ENCODE measurements at regions not wholly inside any gene's neighbourhood (a gene's known extent, or its start where the extent isn't known, plus 50 kb on each side); places are given as distances from the start of the nearest gene placed in this dataset.

GRCh38 chr2:236393101-236393500, 128.9 kb upstream of the ASB18 start:
- Histone ChIP-seq H3K4me1 (ENCODE audit: insufficient read depth, low read length, severe bottlenecking) (no peaks in the 10 kb centered on the region), H3K36me3 (ENCODE audit: insufficient read depth, low read length) (no peaks in the 10 kb centered on the region), H3K27me3 (ENCODE audit: insufficient read depth, low read length) (no peaks in the 10 kb centered on the region), H3K4me3 (ENCODE audit: low read depth, low read length, poor library complexity, severe bottlenecking) (no peak overlapping the region), H3K79me2 (ENCODE audit: insufficient read depth, low read length) (no peaks in the 10 kb centered on the region), H3F3A (ENCODE audit: insufficient read depth, low read length) (no peaks in the 10 kb centered on the region), H2AFZ (ENCODE audit: low read length) (no peak overlapping the region), H3K9ac (ENCODE audit: low read length) (no peak overlapping the region), H3K4me2 (ENCODE audit: low read length) (no peak overlapping the region), H3K27ac (ENCODE audit: low read depth, low read length, poor library complexity, severe bottlenecking) (no peak overlapping the region), H3K9me2 (ENCODE audit: low read depth, low read length) (no peaks in the 10 kb centered on the region), H4K20me1 (ENCODE audit: insufficient read depth, low read length) (no peaks in the 10 kb centered on the region), H3K9me3 (ENCODE audit: low read length) (no peaks in the 10 kb centered on the region)
- TF ChIP-seq, protein P1, sequence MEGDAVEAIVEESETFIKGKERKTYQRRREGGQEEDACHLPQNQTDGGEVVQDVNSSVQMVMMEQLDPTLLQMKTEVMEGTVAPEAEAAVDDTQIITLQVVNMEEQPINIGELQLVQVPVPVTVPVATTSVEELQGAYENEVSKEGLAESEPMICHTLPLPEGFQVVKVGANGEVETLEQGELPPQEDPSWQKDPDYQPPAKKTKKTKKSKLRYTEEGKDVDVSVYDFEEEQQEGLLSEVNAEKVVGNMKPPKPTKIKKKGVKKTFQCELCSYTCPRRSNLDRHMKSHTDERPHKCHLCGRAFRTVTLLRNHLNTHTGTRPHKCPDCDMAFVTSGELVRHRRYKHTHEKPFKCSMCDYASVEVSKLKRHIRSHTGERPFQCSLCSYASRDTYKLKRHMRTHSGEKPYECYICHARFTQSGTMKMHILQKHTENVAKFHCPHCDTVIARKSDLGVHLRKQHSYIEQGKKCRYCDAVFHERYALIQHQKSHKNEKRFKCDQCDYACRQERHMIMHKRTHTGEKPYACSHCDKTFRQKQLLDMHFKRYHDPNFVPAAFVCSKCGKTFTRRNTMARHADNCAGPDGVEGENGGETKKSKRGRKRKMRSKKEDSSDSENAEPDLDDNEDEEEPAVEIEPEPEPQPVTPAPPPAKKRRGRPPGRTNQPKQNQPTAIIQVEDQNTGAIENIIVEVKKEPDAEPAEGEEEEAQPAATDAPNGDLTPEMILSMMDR (IDR thresholded peaks at IDR 0.05; ENCODE audit: low read length), result no peak
- TF ChIP-seq EZH2 (IDR thresholded peaks at IDR 0.05; ENCODE audit: borderline replicate concordance, low read length), result no peak

- Histone ChIP-seq H3K27ac (ENCODE audit: low read depth, low read length, poor library complexity, severe bottlenecking) (no peak overlapping the region), H3K9me2 (ENCODE audit: low read depth, low read length) (no peaks in the 10 kb centered on the region), H3K9ac (ENCODE audit: low read length) (no peak overlapping the region), H3K36me3 (ENCODE audit: insufficient read depth, low read length) (no peaks in the 10 kb centered on the region), H3K9me3 (ENCODE audit: low read length) (no peaks in the 10 kb centered on the region), H4K20me1 (ENCODE audit: insufficient read depth, low read length) (no peaks in the 10 kb centered on the region), H3K79me2 (ENCODE audit: insufficient read depth, low read length) (no peaks in the 10 kb centered on the region), H3F3A (ENCODE audit: insufficient read depth, low read length) (no peaks in the 10 kb centered on the region), H3K4me3 (ENCODE audit: low read depth, low read length, poor library complexity, severe bottlenecking) (no peak overlapping the region), H3K27me3 (ENCODE audit: insufficient read depth, low read length) (no peaks in the 10 kb centered on the region), H3K4me2 (ENCODE audit: low read length) (no peak overlapping the region), H3K4me1 (ENCODE audit: insufficient read depth, low read length, severe bottlenecking) (no peaks in the 10 kb centered on the region), H2AFZ (ENCODE audit: low read length) (no peak overlapping the region)
- no peak for TF ChIP-seq EZH2 (IDR thresholded peaks at IDR 0.05; ENCODE audit: borderline replicate concordance, low read length)
- TF ChIP-seq, protein P1 (IDR thresholded peaks at IDR 0.05; ENCODE audit: low read length), result no peak
Observed at GRCh38 chr2:236393581-236393980, 129.4 kb upstream of the ASB18 start.

GRCh38 chr2:236394571-236394970, 130.4 kb upstream of the ASB18 start:
- Histone ChIP-seq H3K4me1 (ENCODE audit: insufficient read depth, low read length, severe bottlenecking) (no peaks in the 10 kb centered on the region), H3K27ac (ENCODE audit: low read depth, low read length, poor library complexity, severe bottlenecking) (no peak overlapping the region), H3K79me2 (ENCODE audit: insufficient read depth, low read length) (no peaks in the 10 kb centered on the region), H3K27me3 (ENCODE audit: insufficient read depth, low read length) (no peaks in the 10 kb centered on the region), H3K9me2 (ENCODE audit: low read depth, low read length) (no peaks in the 10 kb centered on the region), H3K36me3 (ENCODE audit: insufficient read depth, low read length) (no peaks in the 10 kb centered on the region), H2AFZ (ENCODE audit: low read length) (no peak overlapping the region), H3F3A (ENCODE audit: insufficient read depth, low read length) (no peaks in the 10 kb centered on the region), H4K20me1 (ENCODE audit: insufficient read depth, low read length) (no peaks in the 10 kb centered on the region), H3K4me2 (ENCODE audit: low read length) (no peak overlapping the region), H3K9me3 (ENCODE audit: low read length) (no peaks in the 10 kb centered on the region), H3K4me3 (ENCODE audit: low read depth, low read length, poor library complexity, severe bottlenecking) (no peak overlapping the region), H3K9ac (ENCODE audit: low read length) (no peak overlapping the region)
- TF ChIP-seq, protein P1 (IDR thresholded peaks at IDR 0.05; ENCODE audit: low read length), result no peak

Data from OCI-LY1 (cell line).